Activated T-cell treated with anti-CD3 and anti-CD28 coated beads, Interleukin-2, amount 50 U/mL, for 1 hour (primary cell): ENCODE measurements at regions not wholly inside any gene's neighbourhood (a gene's known extent, or its start where the extent isn't known, plus 50 kb on each side); places are given as distances from the start of the nearest gene placed in this dataset.
"Not testable (repeated sequence)": the region's sequence is repeated elsewhere in the genome, so short reads cannot be mapped to it uniquely, and the experiment has no call there.

Experiments used
- DNase-seq: peaks from one replicate; pipeline ENCODE4 v3.0.0-alpha.2; 2020

DNA sequence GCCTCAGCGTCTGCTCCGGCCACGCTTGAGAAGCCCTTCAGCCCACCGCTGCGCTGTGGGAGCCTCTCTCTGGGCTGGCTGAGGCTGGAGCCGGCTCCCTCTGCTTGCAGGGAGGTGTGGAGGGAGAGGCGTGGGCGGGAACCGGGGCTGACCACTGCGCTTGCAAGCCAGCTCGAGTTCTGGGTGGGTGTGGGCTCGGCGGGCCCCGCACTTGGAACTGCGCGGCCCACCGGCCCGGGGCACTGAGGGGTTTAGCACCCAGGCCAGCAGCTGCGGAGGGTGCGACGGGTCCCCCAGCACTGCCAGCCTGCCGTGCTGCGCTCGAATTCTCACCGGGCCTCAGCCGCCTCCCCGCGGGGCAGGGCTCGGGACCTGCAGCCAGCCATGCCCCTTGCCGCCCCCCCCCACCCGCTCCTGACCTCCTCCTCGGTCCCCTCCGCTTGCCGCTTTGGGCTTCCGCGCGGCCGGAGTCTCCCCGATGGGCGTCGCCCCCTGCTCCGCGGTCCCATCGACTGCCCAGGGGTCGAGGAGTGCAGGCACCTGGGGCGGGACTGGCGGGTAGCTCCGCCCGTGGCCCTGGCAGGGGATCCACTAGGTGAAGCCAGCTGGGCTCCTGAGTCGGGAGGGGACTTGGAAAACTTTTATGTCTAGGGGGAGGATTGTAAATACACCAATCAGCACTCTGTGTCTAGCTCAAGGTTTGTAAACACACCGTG, 106.7 kb downstream of the RAP2B start:
- DNase-seq, result no peak

GRCh38 chr3:153269730-153270129, 107.7 kb downstream of the RAP2B start:
- DNase-seq, result no peak

DNA sequence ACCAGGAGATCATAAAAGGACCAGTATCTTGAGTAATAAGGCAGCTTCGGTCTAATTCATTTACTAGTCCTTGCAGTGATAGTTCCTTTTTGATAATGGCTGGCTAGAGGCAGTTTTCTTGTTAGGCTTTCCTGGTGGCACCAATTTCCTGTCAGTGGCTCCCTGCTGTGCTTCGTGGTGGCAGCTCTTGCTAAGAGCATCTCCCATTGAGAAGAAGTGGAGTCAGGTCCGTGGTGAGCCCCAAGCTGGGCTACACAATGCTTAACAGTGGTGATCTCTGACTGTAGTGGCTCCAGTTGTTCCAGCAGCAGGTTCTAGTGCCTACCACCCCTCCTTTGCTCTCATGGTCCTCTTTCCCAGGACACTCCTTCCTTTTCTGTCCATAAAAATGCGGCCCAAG, 111.2 kb downstream of the RAP2B start:
- no peak for DNase-seq

- no peak for DNase-seq
Measured at GRCh38 chr3:153273767-153274435, 111.9 kb downstream of the RAP2B start.

DNA sequence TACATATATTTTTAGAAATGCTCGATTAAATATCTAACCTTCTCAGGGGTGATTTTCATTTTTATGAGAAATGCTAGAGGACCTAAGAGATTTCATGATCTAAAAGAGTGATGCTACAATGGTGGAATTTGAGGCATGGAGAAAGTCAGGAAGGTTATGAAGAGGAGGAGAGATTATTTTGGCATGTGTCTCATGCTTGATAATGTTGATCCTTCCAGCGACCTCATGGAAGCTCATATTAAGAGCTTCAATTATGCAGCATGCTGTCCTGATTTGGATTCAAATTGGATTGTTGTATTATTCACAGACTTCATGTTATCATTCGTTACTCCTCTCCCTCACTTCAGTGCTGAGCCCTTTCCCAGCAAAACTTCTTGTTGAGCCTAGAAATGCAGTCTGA, 112.5 kb downstream of the RAP2B start:
- DNase-seq, result no peak

GRCh38 chr3:153275514-153275913, 113.5 kb downstream of the RAP2B start:
- no peak for DNase-seq

- DNase-seq, result no peak
Measured at GRCh38 chr3:153277029-153277428, 115.0 kb downstream of the RAP2B start.

DNA sequence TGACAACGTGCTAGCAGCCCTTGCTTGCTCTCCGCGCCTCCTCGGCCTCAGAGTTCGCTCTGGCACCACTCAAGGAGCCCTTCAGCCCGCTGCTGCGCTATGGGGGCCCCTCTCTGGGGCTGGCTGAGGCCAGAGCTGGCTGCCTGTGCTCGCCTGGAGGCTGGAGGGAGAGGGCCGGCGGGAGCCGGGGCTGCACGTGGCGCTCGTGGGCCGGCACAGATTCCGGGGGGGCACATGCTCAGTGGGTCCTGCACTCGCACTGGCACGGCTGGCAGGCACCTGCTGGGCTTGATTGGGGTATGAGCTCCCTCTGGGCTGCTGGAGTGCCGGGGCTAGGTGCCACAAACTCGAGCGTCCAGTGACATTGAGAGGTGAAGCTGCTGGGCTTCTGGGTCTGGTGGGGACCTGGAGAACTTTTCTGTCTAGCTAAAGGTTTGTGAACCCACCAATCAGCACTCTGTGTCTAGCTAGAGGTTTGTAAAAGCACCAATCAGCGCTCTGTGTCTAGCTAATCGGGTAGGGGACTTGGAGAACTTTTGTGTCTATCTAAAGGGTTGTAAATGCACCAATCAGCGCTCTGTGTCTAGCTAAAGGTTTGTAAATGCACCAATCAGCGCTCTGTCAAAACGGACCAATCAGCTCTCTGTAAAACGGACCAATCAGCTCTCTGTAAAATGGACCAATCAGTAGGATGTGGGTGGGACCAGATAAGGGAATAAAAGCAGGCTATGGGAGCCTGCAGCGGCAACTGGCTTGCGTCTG, 119.4 kb downstream of the RAP2B start:
- not testable (repeated sequence) for DNase-seq

- no peak for DNase-seq
Measured at GRCh38 chr3:153282355-153282754, 120.3 kb downstream of the RAP2B start.

DNA sequence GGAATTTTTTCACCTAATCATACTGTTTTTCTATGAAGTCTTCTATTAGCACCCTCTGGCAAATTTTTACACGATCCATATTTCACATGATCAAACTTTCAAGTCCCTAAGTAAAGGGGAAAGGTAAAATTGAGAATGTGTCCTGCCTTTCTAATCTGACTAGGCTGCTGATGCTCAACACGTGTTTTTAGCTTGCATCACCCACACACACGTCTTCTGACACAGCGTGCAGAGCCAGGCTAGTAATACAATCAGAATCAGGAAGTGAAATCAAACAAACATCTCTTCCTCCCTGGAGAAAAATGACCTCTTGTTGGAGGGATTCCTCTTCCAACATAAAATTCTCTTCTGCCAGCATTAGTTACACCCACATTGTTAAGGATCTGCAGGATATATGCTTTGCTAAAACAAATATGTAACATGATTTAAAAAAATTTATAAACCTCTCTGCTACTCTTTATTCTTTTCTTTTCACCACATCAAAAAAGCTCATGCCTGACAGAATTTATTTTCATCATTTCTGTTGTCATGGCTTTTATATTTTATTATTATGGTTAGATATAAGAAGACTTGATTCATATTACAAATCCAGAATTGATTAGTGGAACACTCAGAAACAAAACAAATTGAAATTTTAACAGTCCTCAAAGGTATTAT, 122.4 kb downstream of the RAP2B start:
- DNase-seq, result no peak

DNA sequence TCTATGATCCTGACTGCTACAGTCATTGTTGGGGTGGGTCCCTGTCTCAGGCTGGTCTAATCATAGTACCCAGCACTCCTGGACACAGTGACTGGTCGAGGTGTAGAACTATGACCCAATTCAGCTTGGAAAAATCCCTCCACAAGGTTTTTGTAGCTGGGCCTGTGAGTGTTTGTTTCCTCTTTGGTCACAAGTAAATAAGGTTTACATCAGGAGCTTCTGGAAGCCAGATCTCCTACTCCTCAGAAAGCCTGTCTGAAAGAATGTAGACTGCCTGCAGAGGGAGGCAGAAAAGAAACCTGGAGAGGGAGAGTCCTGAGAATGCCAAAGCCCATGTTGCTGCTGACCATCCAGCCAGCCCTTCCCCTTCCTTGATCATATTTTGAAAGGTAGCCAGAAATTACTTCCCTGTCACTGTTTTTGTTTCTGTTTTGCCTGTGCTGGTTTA, 123.2 kb downstream of the RAP2B start:
- DNase-seq, result no peak

- DNase-seq, result no peak
Measured at GRCh38 chr3:153285982-153286381, 124.0 kb downstream of the RAP2B start.

GRCh38 chr3:153287017-153287416, 125.0 kb downstream of the RAP2B start:
- no peak for DNase-seq

GRCh38 chr3:153289334-153289808, 127.3 kb downstream of the RAP2B start:
- DNase-seq, result no peak

- no peak for DNase-seq
Measured at GRCh38 chr3:153290268-153291015, 128.4 kb downstream of the RAP2B start.

- DNase-seq, result no peak
Measured at GRCh38 chr3:153291059-153291685, 129.1 kb downstream of the RAP2B start.

DNA sequence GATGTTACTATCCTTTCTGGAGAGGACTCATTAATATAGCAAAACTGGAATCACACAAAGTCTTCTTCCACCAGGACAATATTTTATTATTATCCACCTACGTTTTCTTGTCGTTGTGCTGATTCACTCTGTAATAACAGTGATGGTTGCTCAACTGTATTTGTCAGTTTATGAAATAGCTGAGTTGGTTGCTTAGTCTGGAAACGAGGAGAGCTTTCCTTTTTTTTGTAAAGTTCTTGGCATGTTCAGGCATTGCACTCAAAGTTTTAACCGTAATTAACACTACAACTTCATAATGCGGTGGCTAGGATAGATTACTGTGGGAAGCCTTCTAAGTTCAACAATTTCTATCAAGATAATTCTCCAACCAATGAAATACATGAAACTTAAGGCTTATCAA, 131.2 kb downstream of the RAP2B start:
- DNase-seq, result no peak

GRCh38 chr3:153295901-153296300, 133.9 kb downstream of the RAP2B start:
- DNase-seq, result no peak

GRCh38 chr3:153305189-153305588, 143.2 kb downstream of the RAP2B start:
- DNase-seq, result no peak

GRCh38 chr3:153311541-153311940, 149.5 kb downstream of the RAP2B start:
- DNase-seq, result no peak

DNA sequence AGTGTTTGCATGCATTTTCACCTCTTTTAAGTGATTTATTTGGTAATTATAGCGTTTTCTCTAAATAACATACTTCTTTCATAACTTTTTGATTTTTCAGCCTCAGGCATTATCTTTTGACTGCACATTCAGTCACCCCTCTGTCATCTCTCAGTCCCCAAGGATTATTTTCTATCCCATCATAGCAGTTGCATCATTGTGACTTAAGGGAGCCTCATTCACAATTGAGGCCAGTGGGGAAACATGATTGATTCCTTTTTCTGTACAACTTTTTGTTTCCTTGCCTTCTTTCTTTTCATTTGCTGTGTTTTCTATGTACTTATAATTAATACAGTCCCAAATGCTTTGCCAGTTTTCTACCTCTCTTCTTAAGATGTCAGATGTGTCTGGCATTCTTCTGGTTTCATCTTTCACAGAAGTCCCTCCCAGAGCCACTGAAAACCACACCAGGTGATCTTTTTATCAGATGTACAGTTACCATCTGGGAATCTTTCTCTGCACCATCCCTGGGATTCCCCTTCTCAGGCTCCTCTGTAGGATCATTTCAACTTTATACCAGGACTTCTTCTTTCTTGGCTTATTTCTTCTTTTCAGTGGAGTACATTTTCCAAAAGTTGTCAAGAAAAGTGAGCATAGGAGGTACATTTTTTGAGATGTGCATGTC, 151.4 kb downstream of the RAP2B start:
- DNase-seq, result no peak
